HG02642 (cell line): ENCODE measurements at regions not wholly inside any gene's neighbourhood (a gene's known extent, or its start where the extent isn't known, plus 50 kb on each side); places are given as distances from the start of the nearest gene placed in this dataset.
"Not testable (repeated sequence)": the region's sequence is repeated elsewhere in the genome, so short reads cannot be mapped to it uniquely, and the experiment has no call there.

Source experiments
- ATAC-seq: cut with Tn5 transposase; IDR thresholded peaks from one replicate; pipeline ENCODE4 v1.9.1; 2021; ENCODE audit warnings: mild to moderate bottlenecking; ENCODE audit not compliant: unreplicated experiment, poor library complexity

GRCh38 chr15:89023311-89023961 lies 64.8 kb upstream of the ABHD2 start:
- ATAC-seq = no peak

- ATAC-seq = no peak
These were observed 63.8 kb upstream of the ABHD2 start for GRCh38 chr15:89024418-89024817.

- ATAC-seq = no peak
These were observed 62.1 kb upstream of the ABHD2 start for GRCh38 chr15:89026167-89026566.

GRCh38 chr15:89028036-89028435 lies 60.2 kb upstream of the ABHD2 start:
- ATAC-seq = no peak

- no peak for ATAC-seq
These were observed 57.9 kb upstream of the ABHD2 start for GRCh38 chr15:89030311-89030710.

GRCh38 chr15:89031637-89032285 lies 56.5 kb upstream of the ABHD2 start:
- ATAC-seq = not testable (repeated sequence)

- ATAC-seq = no peak
These were observed 54.0 kb upstream of the ABHD2 start for GRCh38 chr15:89034305-89034704.

GRCh38 chr15:89035150-89035549 lies 53.1 kb upstream of the ABHD2 start:
- no peak for ATAC-seq

- no peak for ATAC-seq
These were observed 52.6 kb upstream of the ABHD2 start for GRCh38 chr15:89035658-89036057.

- ATAC-seq = no peak
These were observed 50.1 kb upstream of the ABHD2 start for GRCh38 chr15:89038146-89038545.
